Osteoblast (primary cell): ENCODE measurements at regions not wholly inside any gene's neighbourhood (a gene's known extent, or its start where the extent isn't known, plus 50 kb on each side); places are given as distances from the start of the nearest gene placed in this dataset.

Experiments
- DNase-seq: peaks from one replicate; pipeline ENCODE4 v3.0.0; 2011; ENCODE audit warnings: low spot score, mixed read lengths; ENCODE audit not compliant: insufficient read length; ENCODE audit errors: missing footprints
- H2AFZ ChIP-seq: 2 replicates; pipeline ENCODE4 v1.6.0; 2011; ENCODE audit warnings: mild to moderate bottlenecking, low read length
- H3K27ac ChIP-seq: 2 replicates; pipeline ENCODE4 v1.5.1; 2011; ENCODE audit warnings: mild to moderate bottlenecking, low read depth, low read length, moderate library complexity
- H3K27me3 ChIP-seq: 2 replicates; pipeline ENCODE4 v1.6.0; 2012; ENCODE audit warnings: mild to moderate bottlenecking, control low read depth, inconsistent platforms, low read length, moderate library complexity; ENCODE audit not compliant: insufficient read depth
- H3K36me3 ChIP-seq: 2 replicates; pipeline ENCODE4 v1.5.1; 2011; ENCODE audit warnings: mild to moderate bottlenecking, low read length, control low read depth, moderate library complexity; ENCODE audit not compliant: insufficient read depth
- H3K4me1 ChIP-seq: 2 replicates; pipeline ENCODE4 v1.5.1; 2011; ENCODE audit warnings: mild to moderate bottlenecking, low read length, control low read depth, moderate library complexity; ENCODE audit not compliant: insufficient read depth
- H3K4me2 ChIP-seq: 2 replicates; pipeline ENCODE4 v1.6.0; 2011; ENCODE audit warnings: mild to moderate bottlenecking, low read length; ENCODE audit not compliant: insufficient read depth
- H3K4me3 ChIP-seq: fragments of 200-600 bp; sonication (generic); 3 replicates; pipeline ENCODE4 v1.5.1; 2012; ENCODE audit warnings: mild to moderate bottlenecking, low read length, inconsistent platforms; ENCODE audit not compliant: insufficient read depth
- H3K79me2 ChIP-seq: 2 replicates; pipeline ENCODE4 v1.6.0; 2012; ENCODE audit warnings: mild to moderate bottlenecking, low read length, control low read depth, inconsistent platforms; ENCODE audit not compliant: insufficient read depth
- H3K9me3 ChIP-seq: 2 replicates; pipeline ENCODE4 v1.5.1; 2011; ENCODE audit warnings: low read depth, low read length, control low read depth
- H4K20me1 ChIP-seq: 2 replicates; pipeline ENCODE4 v1.6.0; 2012; ENCODE audit warnings: mild to moderate bottlenecking, low read length, control low read depth; ENCODE audit not compliant: insufficient read depth
- CTCF ChIP-seq: IDR thresholded peaks from 2 replicates; pipeline ENCODE4 v1.5.1; 2011; ENCODE audit warnings: mild to moderate bottlenecking, low read depth, low read length, moderate library complexity; ENCODE audit errors: extremely low read depth

GRCh38 chr11:27207025-27207650 is 155.9 kb downstream of the CCDC34 start:
- no peak for DNase-seq
- no peak for TF ChIP-seq CTCF
- no peaks in the 10 kb centered on the region for H3K9me3 ChIP-seq
- no peaks in the 10 kb centered on the region for H4K20me1 ChIP-seq
- no peaks in the 10 kb centered on the region for H3K79me2 ChIP-seq
- H3K27ac ChIP-seq, result no peak overlapping the region
- peaks cover 36% of the 10 kb centered on the region for H3K4me1 ChIP-seq
- no peaks in the 10 kb centered on the region for H3K27me3 ChIP-seq
- no peak overlapping the region for H3K4me3 ChIP-seq
- H2AFZ ChIP-seq, result no peak overlapping the region
- H3K36me3 ChIP-seq, result no peaks in the 10 kb centered on the region
- no peak overlapping the region for H3K4me2 ChIP-seq

- Histone ChIP-seq H2AFZ (no peak overlapping the region), H3K9me3 (no peaks in the 10 kb centered on the region), H4K20me1 (no peaks in the 10 kb centered on the region), H3K4me2 (no peak overlapping the region), H3K4me1 (peaks cover 46% of the 10 kb centered on the region), H3K27me3 (no peaks in the 10 kb centered on the region), H3K79me2 (no peaks in the 10 kb centered on the region), H3K4me3 (no peak overlapping the region), H3K27ac (no peak overlapping the region), H3K36me3 (no peaks in the 10 kb centered on the region)
- no peak for TF ChIP-seq CTCF
- no peak for DNase-seq
Measured at GRCh38 chr11:27205779-27206570, 157.0 kb downstream of the CCDC34 start.

GRCh38 chr11:27205250-27205649 is 157.8 kb downstream of the CCDC34 start:
- peaks cover 46% of the 10 kb centered on the region for H3K4me1 ChIP-seq
- no peak for DNase-seq
- H3K79me2 ChIP-seq, result no peaks in the 10 kb centered on the region
- no peaks in the 10 kb centered on the region for H4K20me1 ChIP-seq
- no peak overlapping the region for H3K4me3 ChIP-seq
- TF ChIP-seq CTCF, result no peak
- H2AFZ ChIP-seq, result no peak overlapping the region
- H3K36me3 ChIP-seq, result no peaks in the 10 kb centered on the region
- H3K27ac ChIP-seq, result no peak overlapping the region
- no peaks in the 10 kb centered on the region for H3K9me3 ChIP-seq
- no peaks in the 10 kb centered on the region for H3K27me3 ChIP-seq
- H3K4me2 ChIP-seq, result no peak overlapping the region

- peak; percentile 32 for TF ChIP-seq CTCF
- DNase-seq, result no peak
- H4K20me1 ChIP-seq, result no peaks in the 10 kb centered on the region
- H3K9me3 ChIP-seq, result no peaks in the 10 kb centered on the region
- H3K79me2 ChIP-seq, result no peaks in the 10 kb centered on the region
- H3K36me3 ChIP-seq, result no peaks in the 10 kb centered on the region
- no peak overlapping the region for H3K27ac ChIP-seq
- H2AFZ ChIP-seq, result no peak overlapping the region
- H3K4me2 ChIP-seq, result no peak overlapping the region
- no peak overlapping the region for H3K4me3 ChIP-seq
- no peaks in the 10 kb centered on the region for H3K27me3 ChIP-seq
- peaks cover 38% of the 10 kb centered on the region for H3K4me1 ChIP-seq
Measured at GRCh38 chr11:27204529-27204928, 158.5 kb downstream of the CCDC34 start.
